H9 (cell line): ENCODE measurements at regions not wholly inside any gene's neighbourhood (a gene's known extent, or its start where the extent isn't known, plus 50 kb on each side); places are given as distances from the start of the nearest gene placed in this dataset.

Experiments
- DNase-seq: peaks from one replicate; pipeline ENCODE4 v3.0.0-alpha.2; 2017
- H2AFZ ChIP-seq: one replicate; pipeline ENCODE4 v1.6.1; 2013; ENCODE audit warnings: mild to moderate bottlenecking, low read length, control low read depth, moderate library complexity
- H2AK5ac ChIP-seq: 2 replicates; pipeline ENCODE4 v1.6.1; 2013; ENCODE audit warnings: low read length, control low read depth, mixed read lengths; ENCODE audit not compliant: insufficient read length
- H2BK120ac ChIP-seq: one replicate; pipeline ENCODE4 v1.6.1; 2013; ENCODE audit warnings: low read depth, mild to moderate bottlenecking, low read length, control low read depth, inconsistent platforms; ENCODE audit not compliant: poor library complexity, severe bottlenecking
- H2BK12ac ChIP-seq: 2 replicates; pipeline ENCODE4 v1.6.1; 2013; ENCODE audit warnings: low read length, control low read depth, mixed read lengths, low read depth; ENCODE audit not compliant: insufficient read length
- H2BK15ac ChIP-seq: 2 replicates; pipeline ENCODE4 v1.6.1; 2013; ENCODE audit warnings: low read depth, low read length, control low read depth
- H2BK20ac ChIP-seq: one replicate; pipeline ENCODE4 v1.6.1; 2013; ENCODE audit warnings: low read depth, mild to moderate bottlenecking, low read length, control low read depth, inconsistent platforms; ENCODE audit not compliant: poor library complexity, severe bottlenecking
- H2BK5ac ChIP-seq: 2 replicates; pipeline ENCODE4 v1.6.1; 2013; ENCODE audit warnings: low read length, control low read depth, mixed read lengths; ENCODE audit not compliant: insufficient read length
- H3K14ac ChIP-seq: 2 replicates; pipeline ENCODE4 v1.6.1; 2013; ENCODE audit warnings: low read length, control low read depth; ENCODE audit not compliant: insufficient read depth
- H3K18ac ChIP-seq: 2 replicates; pipeline ENCODE4 v1.6.1; 2013; ENCODE audit warnings: low read depth, mild to moderate bottlenecking, mixed read lengths, low read length, control low read depth; ENCODE audit not compliant: insufficient read length
- H3K23ac ChIP-seq: 2 replicates; pipeline ENCODE4 v1.6.1; 2013; ENCODE audit warnings: low read length, control low read depth, mixed read lengths, low read depth; ENCODE audit not compliant: insufficient read length
- H3K23me2 ChIP-seq: 2 replicates; pipeline ENCODE4 v1.6.1; 2013; ENCODE audit warnings: low read depth, mild to moderate bottlenecking, mixed read lengths, low read length, control low read depth; ENCODE audit not compliant: insufficient read length, poor library complexity, severe bottlenecking
- H3K27ac ChIP-seq: 2 replicates; pipeline ENCODE4 v1.5.1; 2013; ENCODE audit warnings: low read length, control low read depth, mixed read lengths, low read depth; ENCODE audit not compliant: insufficient read length
- H3K27me3 ChIP-seq: 2 replicates; pipeline ENCODE4 v1.6.1; 2013; ENCODE audit warnings: low read length, control low read depth, inconsistent platforms; ENCODE audit not compliant: insufficient read depth
- H3K4ac ChIP-seq: 2 replicates; pipeline ENCODE4 v1.6.1; 2013; ENCODE audit warnings: low read depth, mild to moderate bottlenecking, control low read depth, inconsistent platforms, low read length, moderate library complexity
- H3K4me1 ChIP-seq: 2 replicates; pipeline ENCODE4 v1.6.1; 2013; ENCODE audit warnings: low read length, control low read depth, inconsistent platforms; ENCODE audit not compliant: insufficient read depth
- H3K4me2 ChIP-seq: 2 replicates; pipeline ENCODE4 v1.6.1; 2013; ENCODE audit warnings: low read length, control low read depth, mixed read lengths; ENCODE audit not compliant: insufficient read length, insufficient read depth
- H3K56ac ChIP-seq: 2 replicates; pipeline ENCODE4 v1.6.1; 2013; ENCODE audit warnings: low read depth, mild to moderate bottlenecking, mixed read lengths, low read length, control low read depth; ENCODE audit not compliant: insufficient read length
- H3K79me1 ChIP-seq: 2 replicates; pipeline ENCODE4 v1.6.1; 2013; ENCODE audit warnings: low read depth, mild to moderate bottlenecking, moderate library complexity, low read length, control low read depth, inconsistent platforms; ENCODE audit not compliant: insufficient read depth, poor library complexity, severe bottlenecking
- H3K79me2 ChIP-seq: 2 replicates; pipeline ENCODE4 v1.6.1; 2013; ENCODE audit warnings: low read length, control low read depth, inconsistent platforms; ENCODE audit not compliant: insufficient read depth
- H3K9ac ChIP-seq: 2 replicates; pipeline ENCODE4 v1.6.1; 2013; ENCODE audit warnings: low read length, control low read depth, mixed read lengths; ENCODE audit not compliant: insufficient read length; ENCODE audit errors: extremely low read depth
- H3K9me3 ChIP-seq: one replicate; pipeline ENCODE4 v1.6.1; 2013; ENCODE audit warnings: low read depth, low read length, inconsistent platforms; ENCODE audit not compliant: control insufficient read depth
- H3T11ph ChIP-seq: one replicate; pipeline ENCODE4 v1.6.1; 2013; ENCODE audit warnings: mild to moderate bottlenecking, low read length, control low read depth, inconsistent platforms
- H4K20me1 ChIP-seq: one replicate; pipeline ENCODE4 v1.6.1; 2013; ENCODE audit not compliant: control insufficient read depth, insufficient read length, insufficient read depth
- H4K5ac ChIP-seq: 2 replicates; pipeline ENCODE4 v1.6.1; 2013; ENCODE audit warnings: low read depth, mild to moderate bottlenecking, mixed read lengths, low read length, control low read depth; ENCODE audit not compliant: insufficient read length
- H4K8ac ChIP-seq: replicated peaks from 2 replicates; pipeline ENCODE4 v1.6.1; 2013; ENCODE audit warnings: low read length, control low read depth, mixed read lengths, low read depth; ENCODE audit not compliant: insufficient read length
- H4K91ac ChIP-seq: 2 replicates; pipeline ENCODE4 v1.6.1; 2013; ENCODE audit warnings: low read depth, mild to moderate bottlenecking, moderate library complexity, mixed read lengths, low read length, control low read depth; ENCODE audit not compliant: insufficient read length
- H3K27ac Mint-ChIP-seq, 3 experiments: 2 replicates in 2 of 3; 3 replicates in 1 of 3; pipeline ENCODE4 v1.8.0; 2020 to 2021; ENCODE audit warnings: mixed read lengths in 3 of 3, mild to moderate bottlenecking in 1 of 3, moderate library complexity in 1 of 3
- H3K27me3 Mint-ChIP-seq: 2 replicates; pipeline ENCODE4 v1.8.0; 2021; ENCODE audit warnings: low read depth, mild to moderate bottlenecking, moderate library complexity, mixed read lengths
- H3K36me3 Mint-ChIP-seq, 3 experiments: 2 replicates in 2 of 3; 3 replicates in 1 of 3; pipeline ENCODE4 v1.8.0; 2020 to 2021; ENCODE audit warnings: low read depth in 3 of 3, mixed read lengths in 3 of 3; ENCODE audit not compliant: insufficient read depth in 1 of 3
- H3K4me1 Mint-ChIP-seq, 2 experiments: 2 replicates each; pipeline ENCODE4 v1.8.0; 2020; ENCODE audit warnings: mixed read lengths in 2 of 2
- H3K4me3 Mint-ChIP-seq, 2 experiments: 2 replicates in 1 of 2; 3 replicates in 1 of 2; pipeline ENCODE4 v1.8.0; 2020 to 2021; ENCODE audit warnings: mild to moderate bottlenecking in 2 of 2, mixed read lengths in 2 of 2, moderate library complexity in 1 of 2
- H3K9me3 Mint-ChIP-seq, 2 experiments: 2 replicates in 1 of 2; 3 replicates in 1 of 2; pipeline ENCODE4 v1.8.0; 2020; ENCODE audit warnings: mild to moderate bottlenecking in 2 of 2, mixed read lengths in 2 of 2, moderate library complexity in 1 of 2
- WGBS: extraction: QIAGEN DNeasy Blood & Tissue Kit; methylation state at CpG from one replicate; pipeline ENCODE4 v1.1.7; 2013; ENCODE audit warnings: missing lambda C conversion rate, low lambda C conversion rate, mixed read lengths; ENCODE audit not compliant: insufficient read length; ENCODE audit errors: extremely low coverage; 5-methylcytosine and 5-hydroxymethylcytosine counted together
- TF ChIP-seq, protein P1 (sequence below): fragments of 200-600 bp; sonication (generic); conservative IDR thresholded peaks from 3 replicates; pipeline ENCODE4 v1.8.0; 2021; ENCODE audit warnings: antibody characterized with exemption, mild to moderate bottlenecking

DNA sequence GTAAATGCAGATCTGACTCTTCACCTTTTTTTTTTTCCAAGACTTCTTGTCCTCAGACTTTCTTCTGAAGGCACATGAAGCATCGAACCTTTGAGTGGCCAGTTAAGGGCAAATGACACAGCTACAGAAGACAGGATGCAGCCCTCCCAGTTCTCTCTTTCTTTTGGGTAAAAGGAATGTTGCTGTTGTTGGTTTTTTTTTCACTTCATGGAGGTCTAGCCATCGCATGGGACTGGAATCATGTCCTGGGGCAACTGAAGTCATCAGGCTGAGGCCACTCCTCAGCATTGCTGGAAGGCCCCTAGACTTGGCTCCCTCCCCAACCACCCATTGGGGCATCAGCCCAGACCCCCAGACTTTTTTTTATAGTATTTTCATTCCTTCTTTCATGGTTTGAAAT, 896.5 kb downstream of the SORCS1 start:
- Histone ChIP-seq H2BK12ac (no peak overlapping the region), H2AFZ (no peak overlapping the region), H2AK5ac (no peak overlapping the region), H4K20me1 (no peaks in the 10 kb centered on the region), H2BK120ac (no peak overlapping the region), H3K4me1 (no peaks in the 10 kb centered on the region), H2BK15ac (no peak overlapping the region), H2BK5ac (no peak overlapping the region), H3K9ac (no peak overlapping the region), H3K9me3 (no peaks in the 10 kb centered on the region), H3K18ac (no peak overlapping the region), H2BK20ac (no peak overlapping the region), H3K4ac (no peak overlapping the region), H4K8ac (no peak overlapping the region), H4K91ac (no peak overlapping the region), H3K23me2 (no peaks in the 10 kb centered on the region), H3K4me2 (no peak overlapping the region), H3K79me1 (no peaks in the 10 kb centered on the region), H3K27me3 (no peaks in the 10 kb centered on the region), H3K56ac (no peak overlapping the region), H3K79me2 (no peaks in the 10 kb centered on the region), H3K27ac (no peak overlapping the region), H3T11ph (no peak overlapping the region), H3K23ac (no peak overlapping the region), H3K14ac (no peak overlapping the region), H4K5ac (no peak overlapping the region)
- no peak for DNase-seq
- no CpG with 5 or more reads among the region's 2 CpGs for WGBS
- Mint-ChIP-seq H3K27me3 (no peaks in the 10 kb centered on the region), H3K4me1 (peaks cover 0 to 8% of the 10 kb centered on the region in 2 experiments; a peak in 2 of 4 replicates), H3K36me3 (no peaks in the 10 kb centered on the region), H3K27ac (peak overlapping the region in 1 of 3 experiments; percentile 44; a peak in 2 of 7 replicates), H3K4me3 (no peak overlapping the region), H3K9me3 (no peaks in the 10 kb centered on the region)
- TF ChIP-seq, protein P1, sequence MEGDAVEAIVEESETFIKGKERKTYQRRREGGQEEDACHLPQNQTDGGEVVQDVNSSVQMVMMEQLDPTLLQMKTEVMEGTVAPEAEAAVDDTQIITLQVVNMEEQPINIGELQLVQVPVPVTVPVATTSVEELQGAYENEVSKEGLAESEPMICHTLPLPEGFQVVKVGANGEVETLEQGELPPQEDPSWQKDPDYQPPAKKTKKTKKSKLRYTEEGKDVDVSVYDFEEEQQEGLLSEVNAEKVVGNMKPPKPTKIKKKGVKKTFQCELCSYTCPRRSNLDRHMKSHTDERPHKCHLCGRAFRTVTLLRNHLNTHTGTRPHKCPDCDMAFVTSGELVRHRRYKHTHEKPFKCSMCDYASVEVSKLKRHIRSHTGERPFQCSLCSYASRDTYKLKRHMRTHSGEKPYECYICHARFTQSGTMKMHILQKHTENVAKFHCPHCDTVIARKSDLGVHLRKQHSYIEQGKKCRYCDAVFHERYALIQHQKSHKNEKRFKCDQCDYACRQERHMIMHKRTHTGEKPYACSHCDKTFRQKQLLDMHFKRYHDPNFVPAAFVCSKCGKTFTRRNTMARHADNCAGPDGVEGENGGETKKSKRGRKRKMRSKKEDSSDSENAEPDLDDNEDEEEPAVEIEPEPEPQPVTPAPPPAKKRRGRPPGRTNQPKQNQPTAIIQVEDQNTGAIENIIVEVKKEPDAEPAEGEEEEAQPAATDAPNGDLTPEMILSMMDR = no peak
